Suppressor macrophage treated with lipopolysaccharide for 1 hour (primary cell): ENCODE measurements at regions not wholly inside any gene's neighbourhood (a gene's known extent, or its start where the extent isn't known, plus 50 kb on each side); places are given as distances from the start of the nearest gene placed in this dataset.
"Not testable (repeated sequence)": the region's sequence is repeated elsewhere in the genome, so short reads cannot be mapped to it uniquely, and the experiment has no call there.

Experiments used
- DNase-seq, 3 donors: peaks; one replicate each; pipeline ENCODE4 v3.0.0-alpha.2; 2020 to 2022

GRCh38 chr5:63306909-63307308 is 655.3 kb downstream of the HTR1A start:
- no peak for DNase-seq

DNA sequence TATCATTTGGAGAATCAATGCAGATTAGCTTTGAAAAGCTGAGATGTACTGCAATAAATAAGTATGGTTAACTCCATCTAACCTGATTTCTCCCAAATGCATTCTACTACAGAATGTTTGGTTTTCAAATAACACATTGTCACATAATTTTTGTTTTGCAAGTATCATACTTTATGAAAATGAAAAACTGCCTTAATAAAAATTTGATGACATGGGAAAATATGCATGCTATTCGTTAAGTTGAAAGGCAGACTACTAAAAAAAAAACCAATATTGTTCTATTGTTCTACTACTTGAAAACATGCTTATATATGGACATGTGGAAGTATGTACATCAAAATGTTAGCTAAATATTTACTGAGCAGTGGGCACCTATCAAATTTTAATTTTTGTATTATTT is 668.9 kb downstream of the HTR1A start:
- DNase-seq: no peak

DNA sequence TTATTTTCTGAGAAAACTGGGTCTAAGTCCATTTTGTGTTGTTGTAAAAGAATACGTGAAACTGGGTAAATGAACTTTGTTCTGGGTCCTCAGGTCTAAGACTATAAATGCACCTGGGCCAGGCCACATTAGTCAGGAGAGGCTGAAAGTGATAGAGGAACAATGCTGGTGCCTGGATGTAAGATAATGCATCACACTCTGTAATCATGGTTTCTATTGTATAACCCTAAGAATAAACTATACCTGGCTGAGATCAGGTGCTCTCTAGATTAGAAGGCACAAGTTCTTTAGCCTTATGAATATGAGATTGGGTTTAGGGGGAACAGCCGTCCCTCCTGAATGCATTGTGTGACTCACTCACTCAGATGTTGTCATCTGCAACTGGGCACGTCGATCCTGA is 675.5 kb downstream of the HTR1A start:
- no peak for DNase-seq

- no peak for DNase-seq
These were observed 684.8 kb downstream of the LRRC70 start for GRCh38 chr5:63263411-63263810.

- DNase-seq: no peak
These were observed 683.8 kb downstream of the LRRC70 start for GRCh38 chr5:63262185-63262981.

GRCh38 chr5:63261695-63262094 is 683.1 kb downstream of the LRRC70 start:
- no peak for DNase-seq

GRCh38 chr5:63255594-63255993 is 677.0 kb downstream of the LRRC70 start:
- no peak for DNase-seq

DNA sequence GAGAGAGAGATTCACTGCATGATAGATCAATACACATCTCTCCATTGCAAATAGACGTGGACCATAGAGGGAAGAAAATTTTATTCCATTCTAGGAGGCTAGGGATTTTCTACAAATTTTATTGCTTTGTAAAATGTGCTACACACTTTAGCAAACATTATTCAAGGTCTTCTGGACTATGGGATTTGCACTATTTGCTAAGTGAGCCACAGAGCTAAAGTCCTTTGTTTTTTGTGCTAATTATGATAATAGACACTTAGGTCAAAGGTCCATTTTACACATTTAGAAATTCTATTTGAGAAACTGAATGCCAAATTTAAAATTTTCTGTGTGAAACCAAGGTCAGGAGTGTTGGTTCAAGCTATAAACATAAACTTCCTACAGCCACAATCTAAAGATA is 672.3 kb downstream of the LRRC70 start:
- DNase-seq: no peak

- DNase-seq: no peak
These were observed 671.3 kb downstream of the LRRC70 start for GRCh38 chr5:63249960-63250359.

GRCh38 chr5:63247651-63248050 is 669.0 kb downstream of the LRRC70 start:
- no peak for DNase-seq

GRCh38 chr5:63245271-63245670 is 666.7 kb downstream of the LRRC70 start:
- DNase-seq: no peak

DNA sequence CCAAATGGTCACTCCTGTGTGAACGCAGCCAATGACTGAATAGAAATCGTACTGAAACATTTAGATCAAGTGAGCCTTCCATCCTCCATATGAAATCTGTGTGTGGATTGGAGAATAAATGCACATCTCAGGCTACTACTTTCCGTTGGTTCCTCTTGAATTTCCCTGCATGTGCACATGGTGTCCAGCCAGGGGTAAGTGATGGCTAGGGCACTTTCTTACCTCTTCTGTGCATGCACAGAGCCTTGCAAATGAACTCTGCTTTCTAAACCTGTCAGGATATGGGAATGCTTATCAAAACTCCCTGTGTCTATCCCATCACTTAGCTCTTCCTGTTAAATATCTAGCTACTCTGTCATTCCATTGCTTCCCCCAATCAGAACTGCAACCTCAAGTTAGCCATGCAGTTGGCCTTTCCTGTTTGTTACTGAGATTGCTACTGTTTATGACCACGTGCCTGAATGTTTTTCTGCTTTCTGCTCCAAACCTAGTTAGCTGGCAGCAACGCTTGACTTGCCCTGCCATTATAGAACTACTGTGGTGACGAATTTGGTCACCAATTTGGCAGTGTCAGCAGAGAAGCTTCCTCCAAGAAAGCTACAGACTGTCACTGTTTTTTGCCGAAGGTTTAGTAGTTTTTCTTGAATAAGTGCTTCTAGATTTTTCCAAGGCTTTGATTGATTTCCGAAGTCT is 661.6 kb downstream of the LRRC70 start:
- DNase-seq: no peak

- no peak for DNase-seq
These were observed 655.3 kb downstream of the LRRC70 start for GRCh38 chr5:63233911-63234310.

GRCh38 chr5:63233361-63233760 is 654.7 kb downstream of the LRRC70 start:
- DNase-seq: no peak

- no peak for DNase-seq
These were observed 652.1 kb downstream of the LRRC70 start for GRCh38 chr5:63230754-63231153.

DNA sequence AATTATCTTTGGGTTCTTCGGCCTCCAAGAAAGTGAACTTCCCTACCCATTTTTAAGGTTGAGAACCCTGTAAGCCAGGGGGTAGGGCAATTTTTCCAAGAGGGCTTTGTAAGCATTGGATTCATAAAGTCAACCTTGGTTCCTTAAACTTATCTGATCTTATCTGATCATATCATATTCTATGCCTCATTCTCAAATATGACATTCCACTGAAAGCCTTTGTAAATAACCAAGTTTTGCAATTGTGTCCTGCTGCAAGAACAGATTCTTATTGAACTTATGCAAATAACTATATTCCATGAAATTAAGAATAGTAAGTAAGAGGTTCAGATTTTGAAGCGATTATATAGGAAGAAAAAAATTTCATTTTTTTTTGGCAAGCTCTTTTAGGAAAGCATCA is 649.5 kb downstream of the LRRC70 start:
- no peak for DNase-seq

DNA sequence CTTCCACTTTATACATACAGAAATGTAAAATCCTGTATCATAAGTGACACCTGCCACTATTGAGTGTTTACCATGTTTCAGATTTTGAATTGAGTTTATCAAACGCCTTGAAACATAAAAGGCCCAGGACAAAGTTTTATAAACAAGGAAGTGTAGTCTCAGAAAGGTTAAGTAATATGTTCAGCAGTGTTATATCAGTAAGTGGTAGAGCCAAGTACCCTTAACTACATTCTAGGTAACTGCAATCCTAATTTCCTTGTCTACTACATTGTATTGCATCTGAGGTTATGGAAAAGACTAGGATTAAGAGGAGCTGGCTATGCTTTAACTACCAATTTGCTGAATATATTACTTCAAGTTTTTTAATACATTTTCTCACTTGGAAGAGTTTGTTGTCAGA is 641.6 kb downstream of the LRRC70 start:
- DNase-seq: no peak

GRCh38 chr5:63217422-63217821 is 638.8 kb downstream of the LRRC70 start:
- no peak for DNase-seq

DNA sequence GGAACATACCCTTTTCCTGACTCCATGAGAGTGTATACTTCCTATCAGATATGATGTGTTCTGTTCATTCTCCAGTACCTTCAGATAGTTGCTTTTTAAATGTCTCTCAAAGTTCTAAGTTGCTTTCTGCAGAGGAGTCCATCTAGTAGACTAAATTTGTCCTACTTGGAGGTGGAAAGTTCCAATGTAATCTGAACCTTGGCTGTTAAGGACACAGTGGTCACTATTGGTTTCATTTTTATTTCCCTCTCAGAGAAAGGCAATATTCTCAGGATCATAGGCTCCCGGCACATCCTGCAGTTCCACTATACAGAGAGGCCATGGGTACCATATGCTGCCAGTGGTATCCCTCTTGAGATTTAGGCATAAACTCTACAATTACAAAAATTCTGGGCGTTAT is 634.6 kb downstream of the LRRC70 start:
- DNase-seq: no peak

DNA sequence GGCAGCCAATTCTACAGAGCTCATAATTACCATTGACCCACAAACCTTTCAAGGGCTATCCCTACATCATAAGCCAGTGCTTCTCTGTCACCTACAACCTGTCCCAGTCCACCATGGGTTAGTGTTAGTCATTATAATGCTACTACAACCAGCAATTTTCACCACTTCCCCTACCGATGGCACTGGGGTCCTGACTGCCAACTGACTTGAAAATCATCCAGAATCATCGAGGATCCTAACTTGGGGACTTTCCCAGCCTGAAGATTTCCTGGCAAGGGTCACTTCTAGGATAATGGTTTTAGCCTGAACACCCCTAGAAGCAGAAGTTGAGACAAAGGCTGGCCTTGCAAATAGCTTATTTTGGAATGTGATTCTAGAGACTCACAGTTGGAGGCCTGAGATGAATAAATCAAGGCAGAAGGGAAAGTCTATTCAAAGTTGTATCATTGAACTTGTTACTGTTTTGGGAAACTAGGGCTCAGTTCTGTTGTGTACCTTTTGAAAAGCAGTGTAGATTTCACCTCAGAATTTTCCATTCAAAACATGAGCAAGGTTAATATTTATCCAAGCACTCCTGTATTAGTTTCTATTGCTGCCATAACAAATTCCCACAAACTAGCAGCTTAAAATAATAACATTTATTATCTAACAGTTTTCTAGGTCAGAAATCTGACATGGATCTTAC is 633.0 kb downstream of the LRRC70 start:
- no peak for DNase-seq

- no peak for DNase-seq
These were observed 627.4 kb downstream of the LRRC70 start for GRCh38 chr5:63205976-63206375.

- no peak for DNase-seq
These were observed 623.1 kb downstream of the LRRC70 start for GRCh38 chr5:63201738-63202137.

DNA sequence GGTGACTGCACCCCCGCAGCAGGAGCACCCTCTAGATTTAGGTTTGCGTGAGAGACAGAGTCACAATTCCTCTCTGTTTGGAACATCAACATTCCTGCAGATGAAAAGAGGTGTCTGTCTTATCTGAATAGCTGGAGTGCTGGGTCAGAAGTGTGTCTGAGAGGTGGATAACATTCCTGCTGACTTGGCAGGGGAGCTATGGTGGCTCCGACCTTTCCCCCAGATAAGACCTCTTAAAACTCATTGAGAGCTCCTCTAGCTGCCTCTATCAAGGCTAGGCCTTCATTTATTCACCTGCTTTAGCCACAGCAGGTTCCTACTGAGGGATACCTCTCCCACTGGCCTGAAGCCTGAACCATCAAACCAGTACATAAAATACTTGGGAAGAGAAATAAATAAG is 615.5 kb downstream of the LRRC70 start:
- no peak for DNase-seq

- DNase-seq: not testable (repeated sequence)
These were observed 601.6 kb downstream of the LRRC70 start for GRCh38 chr5:63180190-63180589.
